ENCODE measurements at regions not wholly inside any gene's neighbourhood (a gene's known extent, or its start where the extent isn't known, plus 50 kb on each side); places are given as distances from the start of the nearest gene placed in this dataset.

DNA sequence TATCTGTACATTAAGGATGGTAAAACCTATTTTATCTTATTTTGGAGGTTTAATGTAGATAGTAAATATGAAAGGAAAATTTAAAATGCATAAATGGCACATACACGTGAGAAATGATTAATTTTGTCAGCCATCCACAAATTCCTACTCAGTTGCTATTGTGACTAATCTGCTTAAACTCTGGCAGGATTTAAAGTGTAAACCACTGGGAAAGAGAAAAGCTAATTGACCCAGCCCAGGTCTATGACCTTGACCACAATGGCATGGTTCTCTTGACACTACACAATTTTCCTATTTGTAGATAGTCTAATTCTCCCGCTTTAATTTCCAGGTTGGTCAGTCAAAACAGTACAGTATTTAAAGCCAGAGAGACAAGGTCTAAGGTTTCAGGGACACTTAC is 459.0 kb upstream of the KLF4 start:
- H3K36me3 ChIP-seq (ENCODE audit: control insufficient read depth in 4 of 4, insufficient read depth in 3 of 4, low read depth in 1 of 4, low read length in 3 of 4), result no peaks in the 10 kb centered on the region
- H3K9me3 ChIP-seq (ENCODE audit: control insufficient read depth in 4 of 4, low read length in 3 of 4), result peaks cover 0 to 4% (median 1%) of the 10 kb centered on the region in 4 donors
- H3K4me1 ChIP-seq (ENCODE audit: control insufficient read depth in 4 of 4, insufficient read depth in 4 of 4, low read length in 3 of 4), result no peaks in the 10 kb centered on the region
- H3K27ac ChIP-seq (ENCODE audit: low read depth in 1 of 2, low read length in 2 of 2), result no peak overlapping the region
- no peak for DNase-seq (ENCODE audit: low spot score)
- TF ChIP-seq, protein P1, sequence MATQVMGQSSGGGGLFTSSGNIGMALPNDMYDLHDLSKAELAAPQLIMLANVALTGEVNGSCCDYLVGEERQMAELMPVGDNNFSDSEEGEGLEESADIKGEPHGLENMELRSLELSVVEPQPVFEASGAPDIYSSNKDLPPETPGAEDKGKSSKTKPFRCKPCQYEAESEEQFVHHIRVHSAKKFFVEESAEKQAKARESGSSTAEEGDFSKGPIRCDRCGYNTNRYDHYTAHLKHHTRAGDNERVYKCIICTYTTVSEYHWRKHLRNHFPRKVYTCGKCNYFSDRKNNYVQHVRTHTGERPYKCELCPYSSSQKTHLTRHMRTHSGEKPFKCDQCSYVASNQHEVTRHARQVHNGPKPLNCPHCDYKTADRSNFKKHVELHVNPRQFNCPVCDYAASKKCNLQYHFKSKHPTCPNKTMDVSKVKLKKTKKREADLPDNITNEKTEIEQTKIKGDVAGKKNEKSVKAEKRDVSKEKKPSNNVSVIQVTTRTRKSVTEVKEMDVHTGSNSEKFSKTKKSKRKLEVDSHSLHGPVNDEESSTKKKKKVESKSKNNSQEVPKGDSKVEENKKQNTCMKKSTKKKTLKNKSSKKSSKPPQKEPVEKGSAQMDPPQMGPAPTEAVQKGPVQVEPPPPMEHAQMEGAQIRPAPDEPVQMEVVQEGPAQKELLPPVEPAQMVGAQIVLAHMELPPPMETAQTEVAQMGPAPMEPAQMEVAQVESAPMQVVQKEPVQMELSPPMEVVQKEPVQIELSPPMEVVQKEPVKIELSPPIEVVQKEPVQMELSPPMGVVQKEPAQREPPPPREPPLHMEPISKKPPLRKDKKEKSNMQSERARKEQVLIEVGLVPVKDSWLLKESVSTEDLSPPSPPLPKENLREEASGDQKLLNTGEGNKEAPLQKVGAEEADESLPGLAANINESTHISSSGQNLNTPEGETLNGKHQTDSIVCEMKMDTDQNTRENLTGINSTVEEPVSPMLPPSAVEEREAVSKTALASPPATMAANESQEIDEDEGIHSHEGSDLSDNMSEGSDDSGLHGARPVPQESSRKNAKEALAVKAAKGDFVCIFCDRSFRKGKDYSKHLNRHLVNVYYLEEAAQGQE (IDR thresholded peaks at IDR 0.05), result no peak
- no peak for TF ChIP-seq HNF4A (conservative IDR thresholded peaks at IDR 0.05)
- no peak for TF ChIP-seq ATF3 (IDR thresholded peaks at IDR 0.05)
- TF ChIP-seq YY1 (IDR thresholded peaks at IDR 0.05), result no peak
- no peak for TF ChIP-seq ZBTB33 (IDR thresholded peaks at IDR 0.05)
- TF ChIP-seq JUND (IDR thresholded peaks at IDR 0.05), result no peak
- no peak for TF ChIP-seq NR2F2 (IDR thresholded peaks at IDR 0.05)
- no peak for TF ChIP-seq RAD21 (IDR thresholded peaks at IDR 0.05)
- TF ChIP-seq FOXA1 (IDR thresholded peaks at IDR 0.05), result no peak
- TF ChIP-seq GABPA (IDR thresholded peaks at IDR 0.05 in 1 of 2, conservative IDR thresholded peaks at IDR 0.05 in 1 of 2), result no peak
- H3K9ac ChIP-seq (ENCODE audit: low read depth in 1 of 2, low read length in 2 of 2), result no peak overlapping the region
- H3K27me3 ChIP-seq (ENCODE audit: control insufficient read depth in 4 of 4, insufficient read depth in 4 of 4, low read length in 3 of 4), result no peaks in the 10 kb centered on the region
- no peak overlapping the region for H3K4me3 ChIP-seq (ENCODE audit: low read depth in 1 of 3, low read length in 3 of 3)
- 78% methylated on average over 2 of the region's 2 CpGs for WGBS

DNA sequence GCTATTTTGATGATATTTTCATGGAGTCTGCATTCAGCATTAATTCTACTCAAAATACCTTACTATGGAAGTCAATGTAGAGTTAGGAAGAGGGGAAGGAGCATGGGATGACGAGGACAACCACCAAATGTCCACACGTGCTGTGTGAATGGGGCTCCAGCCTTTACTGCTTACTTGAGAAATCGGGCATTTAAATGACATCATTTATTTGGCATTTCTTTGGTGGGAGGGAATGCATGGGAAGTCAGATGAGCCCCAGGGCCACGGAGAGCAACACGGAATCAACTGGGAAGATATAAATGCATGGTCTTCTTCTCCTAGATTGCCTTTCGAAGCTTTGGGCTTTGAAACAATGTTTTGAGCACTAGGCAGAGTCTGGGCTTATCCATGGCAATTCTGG is 458.5 kb upstream of the KLF4 start:
- no peak overlapping the region for H3K4me3 ChIP-seq (ENCODE audit: low read depth in 1 of 3, low read length in 3 of 3)
- H3K9me3 ChIP-seq (ENCODE audit: control insufficient read depth in 4 of 4, low read length in 3 of 4), result peaks cover 0 to 4% (median 1%) of the 10 kb centered on the region in 4 donors
- no peak for DNase-seq (ENCODE audit: low spot score)
- H3K4me1 ChIP-seq (ENCODE audit: control insufficient read depth in 4 of 4, insufficient read depth in 4 of 4, low read length in 3 of 4), result no peaks in the 10 kb centered on the region
- H3K27me3 ChIP-seq (ENCODE audit: control insufficient read depth in 4 of 4, insufficient read depth in 4 of 4, low read length in 3 of 4), result no peaks in the 10 kb centered on the region
- 81% methylated on average over 6 of the region's 6 CpGs for WGBS
- H3K9ac ChIP-seq (ENCODE audit: low read depth in 1 of 2, low read length in 2 of 2), result no peak overlapping the region
- TF ChIP-seq JUND (IDR thresholded peaks at IDR 0.05) (no peak), HNF4A (conservative IDR thresholded peaks at IDR 0.05) (no peak), FOXA1 (IDR thresholded peaks at IDR 0.05) (no peak), RXRA (IDR thresholded peaks at IDR 0.05) (no peak), ZBTB33 (IDR thresholded peaks at IDR 0.05) (no peak), EGR1 (IDR thresholded peaks at IDR 0.05; ENCODE audit: low read depth in 2 of 2) (no peak), CTCF (IDR thresholded peaks at IDR 0.05; ENCODE audit: low read depth, low read length, missing input control) (no peak), RAD21 (IDR thresholded peaks at IDR 0.05) (no peak), YY1 (IDR thresholded peaks at IDR 0.05) (no peak), HNF4G (IDR thresholded peaks at IDR 0.05) (no peak), SP1 (IDR thresholded peaks at IDR 0.05) (no peak), ATF3 (IDR thresholded peaks at IDR 0.05) (no peak), TAF1 (conservative IDR thresholded peaks at IDR 0.05) (no peak), NR2F2 (IDR thresholded peaks at IDR 0.05) (no peak), FOXA2 (IDR thresholded peaks at IDR 0.05) (no peak), GABPA (IDR thresholded peaks at IDR 0.05 in 1 of 2, conservative IDR thresholded peaks at IDR 0.05 in 1 of 2) (no peak)
- TF ChIP-seq, protein P2, sequence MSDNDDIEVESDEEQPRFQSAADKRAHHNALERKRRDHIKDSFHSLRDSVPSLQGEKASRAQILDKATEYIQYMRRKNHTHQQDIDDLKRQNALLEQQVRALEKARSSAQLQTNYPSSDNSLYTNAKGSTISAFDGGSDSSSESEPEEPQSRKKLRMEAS (IDR thresholded peaks at IDR 0.05), result no peak
- TF ChIP-seq, protein P1 (IDR thresholded peaks at IDR 0.05), result no peak
- H3K27ac ChIP-seq (ENCODE audit: low read depth in 1 of 2, low read length in 2 of 2), result no peak overlapping the region
- H3K36me3 ChIP-seq (ENCODE audit: control insufficient read depth in 4 of 4, insufficient read depth in 3 of 4, low read depth in 1 of 4, low read length in 3 of 4), result no peaks in the 10 kb centered on the region
